ENCODE measurements at regions not wholly inside any gene's neighbourhood (a gene's known extent, or its start where the extent isn't known, plus 50 kb on each side); places are given as distances from the start of the nearest gene placed in this dataset.

DNA sequence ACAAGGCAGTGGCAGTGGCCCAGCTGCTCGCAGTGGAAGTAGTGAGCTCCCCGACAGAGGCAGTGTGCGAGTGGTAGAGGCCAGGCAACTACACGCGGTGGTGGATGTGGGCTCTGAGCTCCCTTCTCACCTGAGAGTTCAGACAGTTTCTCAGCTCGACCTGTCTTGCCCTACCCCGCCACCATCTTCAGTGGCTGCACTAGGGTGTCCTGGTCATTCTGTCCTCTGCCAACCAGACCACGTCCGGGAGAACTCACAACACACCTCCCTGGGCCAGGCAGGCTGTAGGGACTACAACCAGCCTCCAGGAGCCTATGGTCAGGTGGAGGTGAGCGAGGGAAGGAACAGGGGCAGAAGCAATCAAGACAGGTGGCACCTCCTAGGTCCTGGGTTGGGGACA, 106.3 kb upstream of the SMAD3 start:
- TF ChIP-seq, protein P1, sequence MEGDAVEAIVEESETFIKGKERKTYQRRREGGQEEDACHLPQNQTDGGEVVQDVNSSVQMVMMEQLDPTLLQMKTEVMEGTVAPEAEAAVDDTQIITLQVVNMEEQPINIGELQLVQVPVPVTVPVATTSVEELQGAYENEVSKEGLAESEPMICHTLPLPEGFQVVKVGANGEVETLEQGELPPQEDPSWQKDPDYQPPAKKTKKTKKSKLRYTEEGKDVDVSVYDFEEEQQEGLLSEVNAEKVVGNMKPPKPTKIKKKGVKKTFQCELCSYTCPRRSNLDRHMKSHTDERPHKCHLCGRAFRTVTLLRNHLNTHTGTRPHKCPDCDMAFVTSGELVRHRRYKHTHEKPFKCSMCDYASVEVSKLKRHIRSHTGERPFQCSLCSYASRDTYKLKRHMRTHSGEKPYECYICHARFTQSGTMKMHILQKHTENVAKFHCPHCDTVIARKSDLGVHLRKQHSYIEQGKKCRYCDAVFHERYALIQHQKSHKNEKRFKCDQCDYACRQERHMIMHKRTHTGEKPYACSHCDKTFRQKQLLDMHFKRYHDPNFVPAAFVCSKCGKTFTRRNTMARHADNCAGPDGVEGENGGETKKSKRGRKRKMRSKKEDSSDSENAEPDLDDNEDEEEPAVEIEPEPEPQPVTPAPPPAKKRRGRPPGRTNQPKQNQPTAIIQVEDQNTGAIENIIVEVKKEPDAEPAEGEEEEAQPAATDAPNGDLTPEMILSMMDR (conservative IDR thresholded peaks at IDR 0.05 in 1 of 2, IDR thresholded peaks at IDR 0.05 in 1 of 2; ENCODE audit: extremely low read depth in 1 of 2, insufficient read depth in 1 of 2, low read depth in 1 of 2, low read length in 2 of 2): no peak
- TF ChIP-seq EZH2 (IDR thresholded peaks at IDR 0.05; ENCODE audit: borderline replicate concordance, low read length): no peak

Measured in mammary epithelial cell (primary cell).